PFSK-1 (cell line): ENCODE measurements at regions not wholly inside any gene's neighbourhood (a gene's known extent, or its start where the extent isn't known, plus 50 kb on each side); places are given as distances from the start of the nearest gene placed in this dataset.

Source experiments
- POLR2AphosphoS5 ChIP-seq: IDR thresholded peaks from 2 replicates; pipeline ENCODE4 v1.6.1; 2012; ENCODE audit warnings: low read depth, mild to moderate bottlenecking, control low read depth, low read length, moderate library complexity
- TAF1 ChIP-seq: IDR thresholded peaks from 2 replicates; pipeline ENCODE4 v1.6.1; 2012; ENCODE audit warnings: low read length, control low read depth, borderline replicate concordance; ENCODE audit not compliant: insufficient read depth

GRCh38 chr15:69794645-69795469 lies 302.9 kb downstream of the TLE3 start:
- no peak for TF ChIP-seq POLR2AphosphoS5
- no peak for TF ChIP-seq TAF1
